ENCODE measurements at regions not wholly inside any gene's neighbourhood (a gene's known extent, or its start where the extent isn't known, plus 50 kb on each side); places are given as distances from the start of the nearest gene placed in this dataset.

DNA sequence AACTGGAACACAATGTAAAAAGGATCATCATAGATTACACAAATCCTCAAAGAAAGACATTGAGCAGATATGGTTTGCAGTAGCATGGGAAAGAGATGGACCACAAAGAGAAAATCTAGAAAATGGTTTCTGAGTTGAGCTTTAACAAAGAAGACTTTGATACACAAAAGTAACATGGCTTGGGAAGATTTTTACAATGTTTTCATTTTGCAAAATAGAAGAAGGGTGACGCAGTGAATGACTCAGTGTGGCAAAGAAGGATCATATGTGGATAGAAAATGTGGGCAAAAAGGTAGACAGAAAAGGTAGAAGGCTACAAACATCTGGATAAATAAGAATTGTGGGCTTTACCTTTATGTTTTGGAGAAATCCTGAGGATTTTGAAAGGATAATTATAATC, 1220.5 kb downstream of the PCDH17 start:
- no peaks in the 10 kb centered on the region for H3K27me3 ChIP-seq
- TF ChIP-seq Cebpa-rat (IDR thresholded peaks at IDR 0.05) = no peak

DNA sequence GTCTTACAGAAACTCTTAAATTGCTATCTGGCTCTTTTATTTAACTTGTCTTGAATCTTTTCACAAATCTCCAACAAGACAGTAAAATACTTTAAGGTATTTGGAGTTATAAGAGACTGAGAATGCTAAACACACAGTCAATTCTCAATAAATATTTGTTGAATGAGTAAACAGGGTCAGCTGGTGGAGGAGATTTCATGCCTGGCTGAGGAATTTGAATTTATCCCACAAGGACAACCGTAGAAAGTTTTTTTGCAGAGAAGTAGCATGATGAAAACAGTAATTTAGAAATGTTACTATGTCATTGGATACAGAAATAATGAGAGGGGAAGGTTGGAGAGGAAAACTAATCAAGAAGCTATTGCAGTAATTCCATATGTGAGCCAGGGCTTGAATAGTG, 1223.7 kb downstream of the PCDH17 start:
- no peak overlapping the region for H3K4me2 ChIP-seq
- no peaks in the 10 kb centered on the region for H3K4me1 ChIP-seq
- no peaks in the 10 kb centered on the region for H3K27me3 ChIP-seq

More for the DNA sequence above, 1220.5 kb downstream of the PCDH17 start:
- Histone ChIP-seq H3K36me3 (no peaks in the 10 kb centered on the region), H3K27ac (no peak overlapping the region), H3K4me1 (peaks cover 0 to 5% (median 0%) of the 10 kb centered on the region in 10 experiments; a peak in 5 of 20 replicates), H3K9me3 (replicated peaks in 1 of 11) (no peaks in the 10 kb centered on the region; a peak in 1 of 22 replicates), H3K9ac (no peak overlapping the region), H3K4me2 (no peak overlapping the region), H4K20me1 (no peaks in the 10 kb centered on the region), H3K4me3 (no peak overlapping the region)

DNA sequence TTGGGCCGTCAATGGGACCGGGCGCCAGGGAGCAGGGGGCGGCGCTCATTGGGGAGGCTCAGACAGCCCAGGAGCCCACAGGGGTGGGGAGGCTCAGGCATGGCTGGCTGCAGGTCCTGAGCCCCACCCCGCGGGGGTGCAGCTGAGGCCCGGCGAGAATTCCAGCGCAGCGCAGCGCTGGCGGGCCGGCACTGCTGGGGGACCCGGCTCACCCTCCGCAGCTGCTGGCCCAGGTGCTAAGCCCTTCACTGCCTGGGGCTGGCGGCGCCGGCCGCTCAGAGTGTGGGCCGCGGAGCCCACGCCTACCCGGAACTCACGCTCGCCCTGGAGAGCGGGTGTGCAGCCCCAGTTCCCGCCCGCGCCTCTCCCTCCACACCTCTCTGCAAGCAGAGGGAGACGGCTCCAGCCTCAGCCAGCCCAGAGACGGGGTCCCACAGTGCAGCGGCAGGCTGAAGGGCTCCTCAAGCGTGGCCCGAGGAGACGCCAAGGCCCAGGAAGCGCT, 1227.4 kb downstream of the PCDH17 start:
- no peak overlapping the region for H3K4me2 ChIP-seq
- no peaks in the 10 kb centered on the region for H4K20me1 ChIP-seq
- TF ChIP-seq Cebpa-rat (IDR thresholded peaks at IDR 0.05) = no peak
- H3K9me3 ChIP-seq (replicated peaks in 1 of 11) = peaks cover 10 to 23% (median 15%) of the 10 kb centered on the region in 11 experiments; a peak in 19 of 22 replicates
- no peak overlapping the region for H3K9ac ChIP-seq
- H3K4me1 ChIP-seq = no peaks in the 10 kb centered on the region
- H3K36me3 ChIP-seq = no peaks in the 10 kb centered on the region
- H3K4me3 ChIP-seq = no peak overlapping the region
- H3K27ac ChIP-seq = no peak overlapping the region
- H3K27me3 ChIP-seq = peaks cover 0 to 15% (median 0%) of the 10 kb centered on the region in 11 experiments; a peak in 4 of 22 replicates

More for the DNA sequence above, 1223.7 kb downstream of the PCDH17 start:
- Histone ChIP-seq H3K27ac (no peak overlapping the region), H3K4me3 (no peak overlapping the region), H3K9me3 (replicated peaks in 1 of 11) (peaks cover 10 to 23% (median 15%) of the 10 kb centered on the region in 11 experiments; a peak in 19 of 22 replicates), H4K20me1 (no peaks in the 10 kb centered on the region), H3K36me3 (no peaks in the 10 kb centered on the region), H3K9ac (no peak overlapping the region)
- TF ChIP-seq Cebpa-rat (IDR thresholded peaks at IDR 0.05) = no peak

DNA sequence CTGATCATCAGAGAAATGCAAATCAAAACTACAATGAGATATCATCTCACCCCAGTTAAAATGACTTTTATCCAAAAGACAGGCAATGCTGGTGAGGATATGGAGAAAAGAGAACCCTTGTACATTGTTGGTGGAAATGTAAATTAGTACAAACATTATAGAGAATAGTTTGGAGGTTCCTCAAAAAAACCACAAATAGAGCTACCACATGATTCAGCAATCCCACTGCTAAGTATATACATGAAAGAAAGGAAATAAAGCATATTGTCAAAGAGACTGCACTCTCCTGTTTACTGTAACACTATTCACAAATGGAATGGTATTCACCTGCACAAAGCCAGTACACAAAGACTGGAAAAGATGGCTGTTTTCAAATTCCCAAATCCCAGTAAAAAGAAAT, 1233.7 kb downstream of the PCDH17 start:
- H3K9ac ChIP-seq = no peak overlapping the region
- H3K36me3 ChIP-seq = no peaks in the 10 kb centered on the region
- no peaks in the 10 kb centered on the region for H4K20me1 ChIP-seq
- H3K4me3 ChIP-seq = no peak overlapping the region
- H3K4me2 ChIP-seq = peak overlapping the region in 4 of 11 experiments; percentile 9 to 70 (median 50); a peak in 5 of 22 replicates
- no peak overlapping the region for H3K27ac ChIP-seq
- H3K9me3 ChIP-seq (replicated peaks in 1 of 11) = peaks cover 0 to 19% (median 0%) of the 10 kb centered on the region in 11 experiments; a peak in 6 of 22 replicates
- H3K27me3 ChIP-seq = peaks cover 0 to 19% (median 0%) of the 10 kb centered on the region in 11 experiments; a peak in 4 of 22 replicates
- peaks cover 0 to 15% (median 0%) of the 10 kb centered on the region in 10 experiments; a peak in 6 of 20 replicates for H3K4me1 ChIP-seq
- TF ChIP-seq Cebpa-rat (IDR thresholded peaks at IDR 0.05) = no peak

- H3K27ac ChIP-seq = no peak overlapping the region
- H3K9me3 ChIP-seq (replicated peaks in 1 of 11) = peaks cover 0 to 19% (median 0%) of the 10 kb centered on the region in 11 experiments; a peak in 6 of 22 replicates
- TF ChIP-seq Cebpa-rat (IDR thresholded peaks at IDR 0.05) = no peak
- no peaks in the 10 kb centered on the region for H4K20me1 ChIP-seq
- no peak overlapping the region for H3K4me3 ChIP-seq
- peaks cover 0 to 15% (median 0%) of the 10 kb centered on the region in 10 experiments; a peak in 6 of 20 replicates for H3K4me1 ChIP-seq
- peaks cover 0 to 1% (median 0%) of the 10 kb centered on the region in 11 experiments; a peak in 1 of 22 replicates for H3K27me3 ChIP-seq
- H3K4me2 ChIP-seq = no peak overlapping the region
- no peak overlapping the region for H3K9ac ChIP-seq
- no peaks in the 10 kb centered on the region for H3K36me3 ChIP-seq
Observed at GRCh38 chr13:58869566-58869965, 1238.0 kb downstream of the PCDH17 start.

- Histone ChIP-seq H3K4me3 (no peak overlapping the region), H3K4me1 (peaks cover 0 to 8% (median 0%) of the 10 kb centered on the region in 10 experiments; a peak in 1 of 20 replicates), H4K20me1 (no peaks in the 10 kb centered on the region), H3K9me3 (replicated peaks in 1 of 11) (no peaks in the 10 kb centered on the region), H3K36me3 (no peaks in the 10 kb centered on the region), H3K9ac (no peak overlapping the region), H3K27me3 (no peaks in the 10 kb centered on the region), H3K27ac (no peak overlapping the region), H3K4me2 (no peak overlapping the region)
- no peak for TF ChIP-seq Cebpa-rat (IDR thresholded peaks at IDR 0.05)
Observed at GRCh38 chr13:58876473-58876872, 1244.9 kb downstream of the PCDH17 start.

GRCh38 chr13:58879114-58879513, 1247.6 kb downstream of the PCDH17 start:
- no peak overlapping the region for H3K4me2 ChIP-seq
- H3K9ac ChIP-seq = no peak overlapping the region
- H3K9me3 ChIP-seq (replicated peaks in 1 of 11) = no peaks in the 10 kb centered on the region
- no peak for TF ChIP-seq Cebpa-rat (IDR thresholded peaks at IDR 0.05)
- H4K20me1 ChIP-seq = no peaks in the 10 kb centered on the region
- H3K4me3 ChIP-seq = no peak overlapping the region
- H3K27me3 ChIP-seq = no peaks in the 10 kb centered on the region
- H3K4me1 ChIP-seq = peaks cover 0 to 8% (median 0%) of the 10 kb centered on the region in 10 experiments; a peak in 1 of 20 replicates
- H3K36me3 ChIP-seq = no peaks in the 10 kb centered on the region
- H3K27ac ChIP-seq = no peak overlapping the region

DNA sequence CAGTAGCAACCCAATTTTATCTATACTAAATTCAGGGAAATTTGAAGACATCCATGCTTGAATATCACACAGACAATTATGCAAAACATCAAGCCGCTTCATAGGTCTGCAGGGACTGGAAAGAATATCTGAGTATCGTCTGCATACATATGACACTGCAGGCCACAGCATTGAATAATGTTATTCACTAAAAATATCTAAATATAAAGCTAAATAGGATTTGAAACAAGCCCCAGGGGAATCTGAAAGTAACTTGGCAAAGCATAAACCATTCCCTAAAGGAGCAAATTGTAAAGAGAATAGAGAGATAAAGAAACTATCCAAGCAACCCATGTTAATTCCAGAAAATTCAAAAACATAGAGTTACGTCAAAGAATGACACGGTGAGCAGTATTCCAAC, 1251.0 kb downstream of the PCDH17 start:
- Histone ChIP-seq H3K4me2 (no peak overlapping the region), H4K20me1 (no peaks in the 10 kb centered on the region), H3K27ac (no peak overlapping the region), H3K9me3 (replicated peaks in 1 of 11) (no peaks in the 10 kb centered on the region), H3K4me1 (peaks cover 0 to 8% (median 0%) of the 10 kb centered on the region in 10 experiments; a peak in 1 of 20 replicates), H3K27me3 (no peaks in the 10 kb centered on the region), H3K36me3 (no peaks in the 10 kb centered on the region), H3K4me3 (no peak overlapping the region), H3K9ac (no peak overlapping the region)
- no peak for TF ChIP-seq Cebpa-rat (IDR thresholded peaks at IDR 0.05)

GRCh38 chr13:58883405-58883804, 1251.9 kb downstream of the PCDH17 start:
- Histone ChIP-seq H3K36me3 (no peaks in the 10 kb centered on the region), H3K9ac (no peak overlapping the region), H3K4me2 (no peak overlapping the region), H3K4me3 (no peak overlapping the region), H4K20me1 (no peaks in the 10 kb centered on the region), H3K9me3 (replicated peaks in 1 of 11) (no peaks in the 10 kb centered on the region), H3K27ac (no peak overlapping the region), H3K4me1 (peaks cover 0 to 8% (median 0%) of the 10 kb centered on the region in 10 experiments; a peak in 1 of 20 replicates), H3K27me3 (no peaks in the 10 kb centered on the region)
- TF ChIP-seq Cebpa-rat (IDR thresholded peaks at IDR 0.05) = no peak

All from BLaER1 treated with 17β-estradiol and CSF1 and Interleukin-3, amounts not matched to agents 10 nM and 100 nM (cell line).